ENCODE measurements at regions not wholly inside any gene's neighbourhood (a gene's known extent, or its start where the extent isn't known, plus 50 kb on each side); places are given as distances from the start of the nearest gene placed in this dataset.

GRCh38 chr16:79662669-79663313, 62.3 kb upstream of the MAF start:
- TF ChIP-seq CTCF (IDR thresholded peaks at IDR 0.05): no peak
- no peak for TF ChIP-seq POLR2AphosphoS5 (IDR thresholded peaks at IDR 0.05)
- TF ChIP-seq POLR2A (IDR thresholded peaks at IDR 0.05): no peak
- TF ChIP-seq EP300 (IDR thresholded peaks at IDR 0.05): no peak
